ENCODE measurements at regions not wholly inside any gene's neighbourhood (a gene's known extent, or its start where the extent isn't known, plus 50 kb on each side); places are given as distances from the start of the nearest gene placed in this dataset.
"Not testable (repeated sequence)": the region's sequence is repeated elsewhere in the genome, so short reads cannot be mapped to it uniquely, and the experiment has no call there.

DNA sequence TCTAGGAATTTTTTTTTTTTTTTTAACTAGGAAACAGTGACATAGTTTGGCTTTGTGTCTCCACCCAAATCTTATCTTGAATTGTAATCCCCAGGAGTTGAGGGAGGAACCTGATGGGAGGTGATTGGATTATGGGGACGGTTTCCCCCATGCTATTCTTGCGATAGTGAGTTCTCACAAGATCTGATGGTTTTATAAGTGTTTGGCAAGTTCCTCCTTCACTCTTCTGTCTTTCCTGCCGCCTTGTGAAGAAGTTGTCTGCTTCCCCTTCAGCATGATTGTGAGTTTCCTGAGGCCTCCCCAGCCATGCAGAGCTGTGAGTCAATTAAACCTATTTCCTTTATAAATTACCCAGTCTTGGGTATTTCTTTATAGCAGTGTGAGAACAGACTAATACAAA lies 152.2 kb upstream of the CACNA2D1 start:
- not testable (repeated sequence) for H3K4me1 ChIP-seq (ENCODE audit: control insufficient read depth in 1 of 2, insufficient read depth in 2 of 2, low read length in 2 of 2); H3K79me2 ChIP-seq (ENCODE audit: control insufficient read depth, insufficient read depth, low read length, poor library complexity); DNase-seq; H2AK5ac ChIP-seq (ENCODE audit: low read length); H3K27ac ChIP-seq (ENCODE audit: low read depth, low read length); H3K9me3 ChIP-seq (ENCODE audit: insufficient read depth, low read depth, low read length); H4K12ac ChIP-seq (ENCODE audit: low read depth, low read length); H3K79me1 ChIP-seq (ENCODE audit: low read length); H2BK120ac ChIP-seq (ENCODE audit: insufficient read depth, low read length, poor library complexity); H3K23ac ChIP-seq (ENCODE audit: low read length); H3K4ac ChIP-seq (ENCODE audit: low read depth, low read length); H3K27me3 ChIP-seq (ENCODE audit: insufficient read depth, low read length); H3K4me2 ChIP-seq (ENCODE audit: low read length); H3K14ac ChIP-seq (ENCODE audit: low read length); H3K36me3 ChIP-seq (ENCODE audit: control insufficient read depth in 1 of 2, insufficient read depth in 2 of 2, low read length in 2 of 2); H3K9ac ChIP-seq (ENCODE audit: low read length); H4K8ac ChIP-seq (ENCODE audit: low read depth, low read length); H2BK5ac ChIP-seq (ENCODE audit: low read depth, low read length, poor library complexity); H2AFZ ChIP-seq (ENCODE audit: insufficient read depth, low read length, poor library complexity); H2BK12ac ChIP-seq (ENCODE audit: low read length); H3K4me3 ChIP-seq (ENCODE audit: low read depth, low read length); H4K91ac ChIP-seq (ENCODE audit: low read depth, low read length); H3K18ac ChIP-seq (ENCODE audit: low read length)
- no CpG with 5 or more reads among the region's 3 CpGs for WGBS (ENCODE audit: extremely low coverage, insufficient coverage, insufficient read length)

DNA sequence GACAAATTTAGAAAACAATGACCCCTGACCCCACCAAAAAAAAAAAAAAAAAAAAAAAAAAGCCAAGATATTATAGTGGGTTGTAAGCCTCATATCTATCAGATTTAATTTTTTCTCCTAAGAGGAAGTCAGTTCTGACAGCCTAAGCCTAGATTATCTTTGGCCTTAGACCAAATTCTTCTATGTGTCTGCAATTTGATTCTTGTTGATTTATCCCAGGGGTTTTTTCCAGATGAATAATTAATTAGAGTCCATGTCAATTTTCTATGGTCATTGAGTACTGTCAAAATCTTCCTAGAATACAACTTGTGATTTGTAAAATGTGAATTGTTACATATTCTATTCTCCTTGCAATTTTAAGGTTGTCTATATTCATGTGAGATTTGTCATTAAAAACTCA lies 151.6 kb upstream of the CACNA2D1 start:
- Histone ChIP-seq H3K18ac (ENCODE audit: low read length) (no peak overlapping the region), H3K9ac (ENCODE audit: low read length) (no peak overlapping the region), H2AK5ac (ENCODE audit: low read length) (no peak overlapping the region), H3K36me3 (ENCODE audit: control insufficient read depth in 1 of 2, insufficient read depth in 2 of 2, low read length in 2 of 2) (no peaks in the 10 kb centered on the region), H2AFZ (ENCODE audit: insufficient read depth, low read length, poor library complexity) (no peak overlapping the region), H3K27ac (ENCODE audit: low read depth, low read length) (no peak overlapping the region), H3K79me2 (ENCODE audit: control insufficient read depth, insufficient read depth, low read length, poor library complexity) (no peaks in the 10 kb centered on the region), H2BK120ac (ENCODE audit: insufficient read depth, low read length, poor library complexity) (no peak overlapping the region), H4K8ac (ENCODE audit: low read depth, low read length) (no peak overlapping the region), H3K23ac (ENCODE audit: low read length) (no peak overlapping the region), H3K27me3 (ENCODE audit: insufficient read depth, low read length) (no peaks in the 10 kb centered on the region), H3K79me1 (ENCODE audit: low read length) (no peaks in the 10 kb centered on the region), H3K4me1 (ENCODE audit: control insufficient read depth in 1 of 2, insufficient read depth in 2 of 2, low read length in 2 of 2) (no peaks in the 10 kb centered on the region), H4K12ac (ENCODE audit: low read depth, low read length) (no peak overlapping the region), H4K91ac (ENCODE audit: low read depth, low read length) (no peak overlapping the region), H3K4ac (ENCODE audit: low read depth, low read length) (no peak overlapping the region), H3K4me2 (ENCODE audit: low read length) (no peak overlapping the region), H2BK12ac (ENCODE audit: low read length) (no peak overlapping the region), H3K4me3 (ENCODE audit: low read depth, low read length) (no peak overlapping the region), H2BK5ac (ENCODE audit: low read depth, low read length, poor library complexity) (no peak overlapping the region), H3K9me3 (ENCODE audit: insufficient read depth, low read depth, low read length) (no peaks in the 10 kb centered on the region), H3K14ac (ENCODE audit: low read length) (no peak overlapping the region)
- DNase-seq = no peak

DNA sequence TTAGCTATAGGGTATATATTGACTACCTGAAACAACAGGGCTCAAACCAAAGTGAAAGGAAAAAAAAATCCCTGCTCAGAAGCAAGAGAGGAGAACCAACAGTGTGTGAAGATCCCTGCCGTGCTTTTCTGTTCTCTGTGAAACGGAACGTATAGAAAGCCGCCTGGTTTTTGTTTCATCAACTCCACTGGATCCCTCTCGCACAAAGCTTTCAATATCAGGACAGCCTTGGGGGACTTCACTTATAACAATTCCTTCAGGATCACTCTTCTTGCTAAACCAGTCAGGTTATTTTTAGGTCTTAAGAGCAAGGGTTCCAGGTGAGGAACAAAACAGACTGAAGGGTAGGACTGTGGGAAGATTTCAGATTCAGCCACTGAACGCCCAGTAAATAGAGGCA lies 151.1 kb upstream of the CACNA2D1 start:
- Histone ChIP-seq H3K27me3 (ENCODE audit: insufficient read depth, low read length) (no peaks in the 10 kb centered on the region), H4K8ac (ENCODE audit: low read depth, low read length) (no peak overlapping the region), H3K4me3 (ENCODE audit: low read depth, low read length) (no peak overlapping the region), H3K36me3 (ENCODE audit: control insufficient read depth in 1 of 2, insufficient read depth in 2 of 2, low read length in 2 of 2) (no peaks in the 10 kb centered on the region), H2AFZ (ENCODE audit: insufficient read depth, low read length, poor library complexity) (no peak overlapping the region), H3K4me2 (ENCODE audit: low read length) (peak overlapping the region; percentile 23), H2AK5ac (ENCODE audit: low read length) (no peak overlapping the region), H4K12ac (ENCODE audit: low read depth, low read length) (no peak overlapping the region), H3K27ac (ENCODE audit: low read depth, low read length) (no peak overlapping the region), H3K4ac (ENCODE audit: low read depth, low read length) (no peak overlapping the region), H3K79me1 (ENCODE audit: low read length) (no peaks in the 10 kb centered on the region), H3K18ac (ENCODE audit: low read length) (no peak overlapping the region), H3K9ac (ENCODE audit: low read length) (no peak overlapping the region), H2BK5ac (ENCODE audit: low read depth, low read length, poor library complexity) (no peak overlapping the region), H2BK120ac (ENCODE audit: insufficient read depth, low read length, poor library complexity) (no peak overlapping the region), H3K23ac (ENCODE audit: low read length) (no peak overlapping the region), H3K9me3 (ENCODE audit: insufficient read depth, low read depth, low read length) (no peaks in the 10 kb centered on the region), H2BK12ac (ENCODE audit: low read length) (no peak overlapping the region), H3K79me2 (ENCODE audit: control insufficient read depth, insufficient read depth, low read length, poor library complexity) (no peaks in the 10 kb centered on the region), H3K4me1 (ENCODE audit: control insufficient read depth in 1 of 2, insufficient read depth in 2 of 2, low read length in 2 of 2) (no peaks in the 10 kb centered on the region), H4K91ac (ENCODE audit: low read depth, low read length) (no peak overlapping the region), H3K14ac (ENCODE audit: low read length) (no peak overlapping the region)
- no CpG with 5 or more reads among the region's 6 CpGs for WGBS (ENCODE audit: extremely low coverage, insufficient coverage, insufficient read length)
- no peak for DNase-seq

DNA sequence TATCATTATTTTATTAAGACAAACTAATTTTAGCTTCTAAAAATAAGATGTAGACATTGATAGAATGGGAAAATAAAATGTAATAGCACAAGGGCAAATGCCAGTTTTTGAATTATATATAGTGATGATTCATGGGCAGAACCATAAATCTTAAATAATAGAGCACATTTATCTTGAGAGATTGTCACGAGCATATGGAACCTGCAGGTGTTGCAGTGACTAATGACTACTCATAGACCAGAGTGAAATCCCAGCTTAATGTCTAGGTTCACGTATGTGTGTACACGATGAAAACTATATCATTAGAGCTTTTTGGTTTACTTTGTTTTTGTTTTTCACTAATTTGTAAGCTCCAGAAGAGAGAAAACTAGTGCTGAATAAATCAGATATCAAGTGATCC lies 150.2 kb upstream of the CACNA2D1 start:
- no peaks in the 10 kb centered on the region for H3K36me3 ChIP-seq (ENCODE audit: control insufficient read depth in 1 of 2, insufficient read depth in 2 of 2, low read length in 2 of 2)
- DNase-seq = no peak
- H4K8ac ChIP-seq (ENCODE audit: low read depth, low read length) = no peak overlapping the region
- no peaks in the 10 kb centered on the region for H3K79me2 ChIP-seq (ENCODE audit: control insufficient read depth, insufficient read depth, low read length, poor library complexity)
- H2AK5ac ChIP-seq (ENCODE audit: low read length) = no peak overlapping the region
- H2BK120ac ChIP-seq (ENCODE audit: insufficient read depth, low read length, poor library complexity) = no peak overlapping the region
- H3K18ac ChIP-seq (ENCODE audit: low read length) = no peak overlapping the region
- no peak overlapping the region for H4K91ac ChIP-seq (ENCODE audit: low read depth, low read length)
- H3K4me3 ChIP-seq (ENCODE audit: low read depth, low read length) = no peak overlapping the region
- no peak overlapping the region for H3K27ac ChIP-seq (ENCODE audit: low read depth, low read length)
- H3K27me3 ChIP-seq (ENCODE audit: insufficient read depth, low read length) = no peaks in the 10 kb centered on the region
- no peak overlapping the region for H4K12ac ChIP-seq (ENCODE audit: low read depth, low read length)
- no peak overlapping the region for H2BK5ac ChIP-seq (ENCODE audit: low read depth, low read length, poor library complexity)
- no peak overlapping the region for H3K4me2 ChIP-seq (ENCODE audit: low read length)
- no peak overlapping the region for H3K4ac ChIP-seq (ENCODE audit: low read depth, low read length)
- no CpG with 5 or more reads among the region's 3 CpGs for WGBS (ENCODE audit: extremely low coverage, insufficient coverage, insufficient read length)
- H3K23ac ChIP-seq (ENCODE audit: low read length) = no peak overlapping the region
- H3K79me1 ChIP-seq (ENCODE audit: low read length) = no peaks in the 10 kb centered on the region
- no peak overlapping the region for H2BK12ac ChIP-seq (ENCODE audit: low read length)
- H3K4me1 ChIP-seq (ENCODE audit: control insufficient read depth in 1 of 2, insufficient read depth in 2 of 2, low read length in 2 of 2) = no peaks in the 10 kb centered on the region
- H3K14ac ChIP-seq (ENCODE audit: low read length) = no peak overlapping the region
- no peak overlapping the region for H2AFZ ChIP-seq (ENCODE audit: insufficient read depth, low read length, poor library complexity)
- no peaks in the 10 kb centered on the region for H3K9me3 ChIP-seq (ENCODE audit: insufficient read depth, low read depth, low read length)
- H3K9ac ChIP-seq (ENCODE audit: low read length) = no peak overlapping the region

DNA sequence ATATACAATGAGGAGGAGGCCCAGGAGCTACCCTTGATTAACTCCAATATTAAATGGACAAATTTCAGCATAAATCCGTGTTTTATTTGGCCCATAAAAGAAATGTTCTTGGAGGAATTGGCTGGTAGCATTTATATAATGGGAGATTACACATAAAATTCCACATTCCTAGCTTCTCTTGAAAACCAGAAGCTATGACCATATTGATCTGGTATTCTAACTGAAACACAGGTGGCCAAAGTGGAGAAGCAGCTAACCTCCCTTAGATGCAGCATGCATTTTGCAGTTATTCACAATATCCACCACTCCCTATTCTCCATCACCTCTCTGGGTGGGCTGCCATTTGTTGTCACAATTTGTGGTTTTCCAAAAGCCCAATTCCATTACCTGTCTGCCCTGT lies 148.8 kb upstream of the CACNA2D1 start:
- Histone ChIP-seq H2AFZ (ENCODE audit: insufficient read depth, low read length, poor library complexity) (no peak overlapping the region), H3K18ac (ENCODE audit: low read length) (no peak overlapping the region), H3K23ac (ENCODE audit: low read length) (no peak overlapping the region), H3K4me1 (ENCODE audit: control insufficient read depth in 1 of 2, insufficient read depth in 2 of 2, low read length in 2 of 2) (no peaks in the 10 kb centered on the region), H3K14ac (ENCODE audit: low read length) (no peak overlapping the region), H2BK12ac (ENCODE audit: low read length) (no peak overlapping the region), H3K4ac (ENCODE audit: low read depth, low read length) (no peak overlapping the region), H3K27me3 (ENCODE audit: insufficient read depth, low read length) (no peaks in the 10 kb centered on the region), H3K9me3 (ENCODE audit: insufficient read depth, low read depth, low read length) (no peaks in the 10 kb centered on the region), H3K36me3 (ENCODE audit: control insufficient read depth in 1 of 2, insufficient read depth in 2 of 2, low read length in 2 of 2) (no peaks in the 10 kb centered on the region), H3K4me3 (ENCODE audit: low read depth, low read length) (no peak overlapping the region), H4K8ac (ENCODE audit: low read depth, low read length) (no peak overlapping the region), H2BK5ac (ENCODE audit: low read depth, low read length, poor library complexity) (no peak overlapping the region), H3K27ac (ENCODE audit: low read depth, low read length) (no peak overlapping the region), H4K91ac (ENCODE audit: low read depth, low read length) (no peak overlapping the region), H3K79me2 (ENCODE audit: control insufficient read depth, insufficient read depth, low read length, poor library complexity) (no peaks in the 10 kb centered on the region), H4K12ac (ENCODE audit: low read depth, low read length) (no peak overlapping the region), H3K9ac (ENCODE audit: low read length) (no peak overlapping the region), H3K4me2 (ENCODE audit: low read length) (no peak overlapping the region), H2AK5ac (ENCODE audit: low read length) (no peak overlapping the region), H2BK120ac (ENCODE audit: insufficient read depth, low read length, poor library complexity) (no peak overlapping the region), H3K79me1 (ENCODE audit: low read length) (no peaks in the 10 kb centered on the region)
- WGBS (ENCODE audit: extremely low coverage, insufficient coverage, insufficient read length) = no CpG with 5 or more reads among the region's 1 CpG
- DNase-seq = no peak
